ENCODE measurements at regions not wholly inside any gene's neighbourhood (a gene's known extent, or its start where the extent isn't known, plus 50 kb on each side); places are given as distances from the start of the nearest gene placed in this dataset.

DNA sequence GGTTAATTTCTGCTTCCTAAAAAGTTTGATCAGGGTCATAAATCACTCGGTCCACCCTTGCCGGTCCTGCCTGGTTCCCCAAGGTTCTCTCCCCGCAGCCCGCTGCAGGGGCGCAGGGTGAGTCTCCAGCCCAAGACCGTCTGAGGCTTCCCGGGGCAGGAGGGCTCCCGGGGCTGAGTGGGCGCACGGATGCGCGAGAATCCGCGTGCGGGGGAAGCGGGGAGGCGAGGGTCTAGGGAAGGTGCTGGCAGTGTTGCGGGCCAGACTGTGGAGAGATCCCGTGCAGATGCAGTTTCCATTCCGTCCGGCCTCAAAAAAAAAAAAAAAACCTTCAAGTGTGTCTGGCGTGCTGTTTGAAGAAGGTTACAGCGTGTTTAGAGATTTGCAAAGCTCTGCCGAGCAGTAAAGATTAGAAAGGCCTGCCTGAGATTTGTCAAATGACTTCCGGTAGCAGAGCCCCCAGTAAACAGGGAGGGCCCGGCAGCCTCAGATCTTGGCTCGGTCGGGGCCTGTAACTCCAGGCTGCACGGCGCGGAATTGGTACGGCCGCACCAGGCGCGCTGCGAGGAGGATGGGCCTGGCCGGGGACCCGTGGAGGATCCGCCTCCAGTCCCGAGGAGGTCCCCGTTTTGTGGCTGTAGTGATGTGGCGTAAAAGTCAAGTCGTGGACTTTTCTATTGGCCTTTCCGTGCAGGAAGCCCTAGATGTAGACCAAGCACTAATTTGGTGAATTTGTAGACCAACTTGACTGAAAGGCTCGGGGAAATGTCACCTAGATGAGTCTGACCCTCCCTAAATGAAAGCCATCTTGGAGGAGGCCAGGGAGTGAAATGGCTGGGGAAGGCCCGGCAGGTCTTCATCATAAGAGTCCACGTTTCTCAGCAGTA, 293.2 kb upstream of the NFE2L3 start:
- no peak for TF ChIP-seq CTCF (IDR thresholded peaks at IDR 0.05; ENCODE audit: insufficient read depth, low read length, poor library complexity, severe bottlenecking)
- Histone ChIP-seq H3K36me3 (ENCODE audit: control insufficient read depth, insufficient read depth, low read length) (no peaks in the 10 kb centered on the region), H3K4me3 (replicated peaks; ENCODE audit: low read depth, low read length) (no peak overlapping the region), H3K27me3 (replicated peaks; ENCODE audit: control insufficient read depth, insufficient read depth, low read length) (no peaks in the 10 kb centered on the region; the same call in 1 of the 2 replicates)
- DNase-seq (ENCODE audit: extremely low read depth, insufficient read length) = no peak

DNA sequence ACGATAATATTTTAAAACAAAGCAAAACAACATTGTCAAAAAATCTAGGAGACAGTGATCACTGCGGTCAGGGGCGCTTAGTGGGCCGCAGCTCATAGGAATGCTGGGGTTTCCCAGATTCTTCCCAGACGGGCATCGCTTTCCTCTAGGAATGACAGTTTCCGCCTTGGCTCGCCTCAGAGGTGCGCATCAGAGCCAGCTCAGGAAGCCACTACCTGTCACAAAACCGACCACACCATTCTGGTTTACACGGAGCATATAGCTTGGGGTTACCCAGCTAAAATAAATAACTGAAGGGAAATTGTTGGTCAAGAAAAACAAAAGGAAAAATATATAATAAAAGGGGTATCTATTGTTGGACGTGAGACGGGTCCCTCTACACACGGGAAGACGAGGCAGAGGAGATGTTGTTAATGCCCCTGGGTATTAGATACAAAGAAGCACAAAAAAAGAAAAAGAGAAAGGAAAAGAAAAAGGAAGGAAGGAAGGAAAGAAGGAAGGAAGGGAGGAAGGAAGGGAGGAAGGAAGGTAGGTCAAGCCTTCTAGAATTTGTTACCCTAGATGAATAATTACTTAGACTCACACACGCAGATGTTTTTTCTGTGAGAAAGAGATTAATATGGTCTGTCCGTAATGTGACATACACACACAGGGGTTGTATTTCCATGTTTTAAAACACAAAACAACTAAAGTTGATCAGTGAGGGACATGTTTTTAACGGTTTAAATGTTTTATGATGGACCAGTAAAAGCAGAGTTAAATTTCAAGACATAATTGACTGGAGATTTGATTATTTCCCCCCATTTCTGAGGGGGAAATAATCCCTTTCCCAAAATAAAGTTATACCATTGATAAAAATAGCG, 292.4 kb upstream of the NFE2L3 start:
- H3K36me3 ChIP-seq (ENCODE audit: control insufficient read depth, insufficient read depth, low read length) = no peaks in the 10 kb centered on the region
- H3K4me3 ChIP-seq (replicated peaks; ENCODE audit: low read depth, low read length) = no peak overlapping the region
- DNase-seq (ENCODE audit: extremely low read depth, insufficient read length) = no peak
- TF ChIP-seq CTCF (IDR thresholded peaks at IDR 0.05; ENCODE audit: insufficient read depth, low read length, poor library complexity, severe bottlenecking) = no peak
- no peaks in the 10 kb centered on the region; the same call in 1 of the 2 replicates for H3K27me3 ChIP-seq (replicated peaks; ENCODE audit: control insufficient read depth, insufficient read depth, low read length)

DNA sequence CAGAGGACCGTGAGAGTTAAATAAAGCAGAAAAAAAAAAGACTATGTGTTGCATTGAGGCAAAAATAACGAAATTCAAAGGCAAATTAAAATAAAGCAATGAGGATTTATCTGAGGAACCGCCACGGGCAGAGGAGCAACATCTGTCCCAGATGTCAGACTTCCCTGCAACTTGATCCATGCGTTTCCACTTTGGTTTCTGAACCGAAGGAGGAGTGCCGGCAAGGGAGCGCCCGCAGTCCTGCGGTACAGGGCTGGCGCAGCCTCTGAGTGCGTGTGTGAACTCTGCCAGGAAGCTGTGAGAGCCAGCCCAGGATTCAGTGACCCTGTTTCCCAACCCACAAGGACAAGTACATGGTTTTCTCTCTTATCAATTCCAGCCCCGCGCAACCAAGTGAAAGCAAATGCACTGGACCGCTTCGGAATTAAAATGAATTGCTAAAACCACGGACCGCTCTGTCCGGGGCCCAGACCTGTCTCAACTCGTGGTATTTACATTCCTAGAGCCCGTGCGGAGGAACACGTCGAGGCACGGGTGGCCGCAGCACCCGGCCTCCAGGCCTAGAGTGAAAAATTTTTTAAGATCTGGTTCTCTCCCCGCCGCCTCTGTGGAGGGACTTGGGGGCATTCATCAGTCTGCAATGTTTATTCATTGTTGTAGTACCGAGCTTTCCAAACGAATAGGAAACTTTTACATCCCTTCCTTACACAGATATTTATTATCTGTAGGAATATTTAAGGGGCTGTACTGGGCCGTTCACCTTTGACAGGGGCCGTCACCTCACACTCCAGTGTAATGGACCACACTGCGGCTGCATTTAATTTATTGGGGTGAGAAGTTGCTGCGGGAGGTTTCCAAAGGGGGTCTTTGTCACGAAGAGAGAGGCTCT, 291.5 kb upstream of the NFE2L3 start:
- Histone ChIP-seq H3K27me3 (replicated peaks; ENCODE audit: control insufficient read depth, insufficient read depth, low read length) (no peaks in the 10 kb centered on the region; the same call in 1 of the 2 replicates), H3K4me3 (replicated peaks; ENCODE audit: low read depth, low read length) (no peak overlapping the region), H3K36me3 (ENCODE audit: control insufficient read depth, insufficient read depth, low read length) (no peaks in the 10 kb centered on the region)
- no peak for TF ChIP-seq CTCF (IDR thresholded peaks at IDR 0.05; ENCODE audit: insufficient read depth, low read length, poor library complexity, severe bottlenecking)
- DNase-seq (ENCODE audit: extremely low read depth, insufficient read length) = no peak

DNA sequence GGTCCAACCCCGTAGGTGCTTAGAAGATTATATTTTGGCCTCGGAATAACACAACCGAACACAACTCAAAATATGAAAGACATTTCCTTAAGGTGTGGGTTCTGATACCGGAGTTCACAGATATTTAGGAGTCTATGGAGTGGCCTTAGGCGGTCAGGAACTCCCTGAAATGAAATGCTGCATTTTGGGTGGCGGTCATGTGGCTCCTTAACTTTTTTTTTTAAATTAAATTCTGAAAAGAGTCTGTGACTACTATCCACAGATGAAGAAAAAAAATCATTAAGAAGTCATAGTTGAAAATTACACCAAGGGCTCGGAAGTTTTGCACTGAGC, 290.9 kb upstream of the NFE2L3 start:
- no peak for DNase-seq (ENCODE audit: extremely low read depth, insufficient read length)
- no peaks in the 10 kb centered on the region for H3K36me3 ChIP-seq (ENCODE audit: control insufficient read depth, insufficient read depth, low read length)
- peak overlapping the region; percentile 55 for H3K4me3 ChIP-seq (replicated peaks; ENCODE audit: low read depth, low read length)
- TF ChIP-seq CTCF (IDR thresholded peaks at IDR 0.05; ENCODE audit: insufficient read depth, low read length, poor library complexity, severe bottlenecking) = no peak
- H3K27me3 ChIP-seq (replicated peaks; ENCODE audit: control insufficient read depth, insufficient read depth, low read length) = no peaks in the 10 kb centered on the region; the same call in 1 of the 2 replicates

DNA sequence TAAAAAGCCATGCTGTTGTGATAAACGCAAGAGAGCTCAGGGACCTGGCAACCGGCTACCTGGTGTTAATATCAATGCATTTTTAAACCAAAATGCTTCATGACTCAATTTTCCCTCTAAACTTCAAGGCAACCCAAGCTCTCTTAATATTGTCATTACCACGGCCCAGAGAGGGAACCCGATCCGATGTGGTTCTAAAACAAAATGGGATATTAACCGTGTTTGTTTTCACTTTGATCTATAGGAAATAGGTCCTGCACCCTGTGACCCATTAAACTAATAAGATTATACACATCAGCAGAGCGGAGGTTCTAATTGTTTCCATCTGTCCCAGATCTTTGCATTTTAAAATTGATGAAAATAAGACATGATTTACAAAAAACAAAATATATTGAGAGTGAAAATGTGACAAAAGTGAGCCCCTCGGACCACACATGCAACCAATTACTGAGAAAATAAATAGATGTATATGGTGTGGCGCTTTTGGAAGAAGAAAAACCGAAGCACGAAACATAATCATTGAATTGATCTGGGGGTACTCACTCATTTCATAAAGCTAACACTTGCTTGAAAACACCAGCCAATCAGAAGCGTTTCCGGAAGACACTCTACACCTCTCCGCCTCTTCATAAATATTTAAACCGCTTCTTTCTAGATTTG, 290.3 kb upstream of the NFE2L3 start:
- no peak for TF ChIP-seq CTCF (IDR thresholded peaks at IDR 0.05; ENCODE audit: insufficient read depth, low read length, poor library complexity, severe bottlenecking)
- DNase-seq (ENCODE audit: extremely low read depth, insufficient read length) = no peak
- H3K27me3 ChIP-seq (replicated peaks; ENCODE audit: control insufficient read depth, insufficient read depth, low read length) = no peaks in the 10 kb centered on the region
- H3K4me3 ChIP-seq (replicated peaks; ENCODE audit: low read depth, low read length) = peak overlapping the region; percentile 55
- H3K36me3 ChIP-seq (ENCODE audit: control insufficient read depth, insufficient read depth, low read length) = no peaks in the 10 kb centered on the region

All from GM06990 (cell line).